Neural cell (in vitro differentiated cells): ENCODE measurements at regions not wholly inside any gene's neighbourhood (a gene's known extent, or its start where the extent isn't known, plus 50 kb on each side); places are given as distances from the start of the nearest gene placed in this dataset.
A peak's percentile ranks its signal among the peaks of the same experiment; 100 is the strongest.

Experiments
- H2AFZ ChIP-seq: fragments of 200-600, 300-800 bp; sonication (generic), shearing (Covaris generic); 2 replicates; pipeline ENCODE4 v1.6.0; 2014; ENCODE audit warnings: low read depth, mild to moderate bottlenecking, antibody characterized with exemption, low read length, moderate library complexity
- H3F3A ChIP-seq: fragments of 200-600 bp; shearing (Covaris generic); 2 replicates; pipeline ENCODE4 v1.6.1; 2016; ENCODE audit warnings: mild to moderate bottlenecking, moderate library complexity, mixed read lengths, antibody characterized with exemption, low read length; ENCODE audit not compliant: insufficient read depth, poor library complexity, severe bottlenecking
- H3K27ac ChIP-seq: fragments of 200-600, 300-800 bp; sonication (generic), shearing (Covaris generic); 2 replicates; pipeline ENCODE4 v1.5.1; 2014; ENCODE audit warnings: mild to moderate bottlenecking, low read length, moderate library complexity
- H3K27me3 ChIP-seq: fragments of 300-800, 200-600 bp; sonication (generic), shearing (Covaris generic); 2 replicates; pipeline ENCODE4 v1.6.0; 2014; ENCODE audit warnings: mild to moderate bottlenecking, low read depth, low read length, moderate library complexity; ENCODE audit not compliant: insufficient read depth
- H3K36me3 ChIP-seq: fragments of 300-800, 200-600 bp; sonication (generic), shearing (Covaris generic); 2 replicates; pipeline ENCODE4 v1.5.1; 2014; ENCODE audit warnings: mild to moderate bottlenecking, antibody characterized with exemption, low read length, moderate library complexity; ENCODE audit not compliant: insufficient read depth
- H3K4me2 ChIP-seq: fragments of 300-800, 200-600 bp; sonication (generic), shearing (Covaris generic); 2 replicates; pipeline ENCODE4 v1.6.0; 2014; ENCODE audit warnings: mild to moderate bottlenecking, low read length
- H3K4me3 ChIP-seq: fragments of 300-800, 200-600 bp; sonication (generic), shearing (Covaris generic); 2 replicates; pipeline ENCODE4 v1.5.1; 2014; ENCODE audit warnings: mild to moderate bottlenecking, low read length, moderate library complexity
- H3K79me2 ChIP-seq: fragments of 200-600 bp; shearing (Covaris generic); replicated peaks from 2 replicates; pipeline ENCODE4 v1.6.0; 2014; ENCODE audit warnings: mild to moderate bottlenecking, low read length, moderate library complexity; ENCODE audit not compliant: insufficient read depth
- H3K9ac ChIP-seq: fragments of 300-800, 200-600 bp; sonication (generic), shearing (Covaris generic); 2 replicates; pipeline ENCODE4 v1.6.1; 2016; ENCODE audit warnings: mild to moderate bottlenecking, low read length, mixed read lengths
- H3K9me2 ChIP-seq: fragments of 200-600 bp; shearing (Covaris generic); 2 replicates; pipeline ENCODE4 v1.6.1; 2016; ENCODE audit warnings: mild to moderate bottlenecking, low read length, mixed read lengths; ENCODE audit not compliant: insufficient read depth
- H3K9me3 ChIP-seq: fragments of 200-600, 300-800 bp; sonication (generic), shearing (Covaris generic); 2 replicates; pipeline ENCODE4 v1.6.1; 2016; ENCODE audit warnings: mild to moderate bottlenecking, mixed run types, low read length, moderate library complexity, mixed read lengths
- H4K20me1 ChIP-seq: fragments of 200-600 bp; shearing (Covaris generic); 2 replicates; pipeline ENCODE4 v1.6.1; 2016; ENCODE audit warnings: mild to moderate bottlenecking, mixed run types; ENCODE audit not compliant: insufficient read depth
- CTCF ChIP-seq: fragments of 450-650 bp; IDR thresholded peaks from 2 replicates; pipeline ENCODE4 v1.5.1; 2014; ENCODE audit warnings: antibody characterized with exemption, mild to moderate bottlenecking, moderate library complexity; ENCODE audit not compliant: poor library complexity, severe bottlenecking
- EP300 ChIP-seq: fragments of 450-650 bp; conservative IDR thresholded peaks from 2 replicates; pipeline ENCODE4 v1.6.1; 2014; ENCODE audit warnings: antibody characterized with exemption, mild to moderate bottlenecking, moderate library complexity; ENCODE audit not compliant: poor library complexity, severe bottlenecking
- EZH2 ChIP-seq: fragments of 200-600, 300-800 bp; shearing (Covaris generic), sonication (generic); IDR thresholded peaks from 2 replicates; pipeline ENCODE4 v1.6.1; 2014; ENCODE audit warnings: antibody characterized with exemption, low read length, borderline replicate concordance, mild to moderate bottlenecking; ENCODE audit not compliant: insufficient read depth, poor library complexity, severe bottlenecking
- MXI1 ChIP-seq: fragments of 450-650 bp; conservative IDR thresholded peaks from 2 replicates; pipeline ENCODE4 v1.6.1; 2014; ENCODE audit warnings: antibody characterized with exemption, mild to moderate bottlenecking; ENCODE audit not compliant: poor library complexity, severe bottlenecking
- POLR2AphosphoS5 ChIP-seq: IDR thresholded peaks from 2 replicates; pipeline ENCODE4 v1.6.1; 2012
- RAD21 ChIP-seq: fragments of 450-650 bp; conservative IDR thresholded peaks from 2 replicates; pipeline ENCODE4 v1.6.1; 2014; ENCODE audit warnings: antibody characterized with exemption, mild to moderate bottlenecking, moderate library complexity
- REST ChIP-seq: IDR thresholded peaks from 2 replicates; pipeline ENCODE4 v1.6.1; 2012; ENCODE audit warnings: borderline replicate concordance
- SMC3 ChIP-seq: fragments of 450-650 bp; conservative IDR thresholded peaks from 2 replicates; pipeline ENCODE4 v1.6.1; 2014; ENCODE audit warnings: antibody characterized with exemption, mild to moderate bottlenecking, moderate library complexity; ENCODE audit not compliant: poor library complexity
- TAF1 ChIP-seq: IDR thresholded peaks from 2 replicates; pipeline ENCODE4 v1.6.1; 2012; ENCODE audit warnings: low read depth

- H3K79me2 ChIP-seq = no peaks in the 10 kb centered on the region
- H3K4me3 ChIP-seq = no peak overlapping the region
- H3K9me2 ChIP-seq = no peaks in the 10 kb centered on the region
- H3K27ac ChIP-seq = peak overlapping the region; percentile 9
- H2AFZ ChIP-seq = no peak overlapping the region
- H4K20me1 ChIP-seq = no peaks in the 10 kb centered on the region
- H3F3A ChIP-seq = no peaks in the 10 kb centered on the region
- H3K4me2 ChIP-seq = no peak overlapping the region
- no peak overlapping the region for H3K9ac ChIP-seq
- no peaks in the 10 kb centered on the region for H3K36me3 ChIP-seq
- H3K9me3 ChIP-seq = no peaks in the 10 kb centered on the region
- H3K27me3 ChIP-seq = no peaks in the 10 kb centered on the region
- no peak for TF ChIP-seq RAD21
- TF ChIP-seq POLR2AphosphoS5 = no peak
- no peak for TF ChIP-seq EZH2
- no peak for TF ChIP-seq EP300
- TF ChIP-seq REST = no peak
- no peak for TF ChIP-seq TAF1
- no peak for TF ChIP-seq SMC3
- TF ChIP-seq MXI1 = no peak
- TF ChIP-seq CTCF = no peak
These were observed 520.7 kb upstream of the B3GAT1 start for GRCh38 chr11:134932761-134933160.

- H4K20me1 ChIP-seq = no peaks in the 10 kb centered on the region
- no peaks in the 10 kb centered on the region for H3K79me2 ChIP-seq
- H3K36me3 ChIP-seq = no peaks in the 10 kb centered on the region
- no peaks in the 10 kb centered on the region for H3F3A ChIP-seq
- H2AFZ ChIP-seq = no peak overlapping the region
- no peaks in the 10 kb centered on the region for H3K27me3 ChIP-seq
- no peak overlapping the region for H3K9ac ChIP-seq
- TF ChIP-seq CTCF (no peak), POLR2AphosphoS5 (no peak)
- H3K27ac ChIP-seq = no peak overlapping the region
- no peak overlapping the region for H3K4me2 ChIP-seq
- H3K9me2 ChIP-seq = no peaks in the 10 kb centered on the region
- no peak overlapping the region for H3K4me3 ChIP-seq
- no peaks in the 10 kb centered on the region for H3K9me3 ChIP-seq
These were observed 513.4 kb upstream of the B3GAT1 start for GRCh38 chr11:134925432-134925831.
